H54 (cell line): ENCODE measurements at regions not wholly inside any gene's neighbourhood (a gene's known extent, or its start where the extent isn't known, plus 50 kb on each side); places are given as distances from the start of the nearest gene placed in this dataset.

Source experiments
- DNase-seq: peaks from one replicate; pipeline ENCODE4 v3.0.0; 2011; ENCODE audit warnings: low spot score, mixed read lengths; ENCODE audit not compliant: insufficient read length
- FAIRE-seq: peaks from 3 replicates; lab custom pipeline; 2011; peaks lifted over from hg19 to GRCh38; lab: Jason Lieb, UNC
- POLR2A ChIP-seq: IDR thresholded peaks from 2 replicates; pipeline ENCODE4 v1.6.1; 2011; ENCODE audit warnings: low read depth, mild to moderate bottlenecking, low read length

DNA sequence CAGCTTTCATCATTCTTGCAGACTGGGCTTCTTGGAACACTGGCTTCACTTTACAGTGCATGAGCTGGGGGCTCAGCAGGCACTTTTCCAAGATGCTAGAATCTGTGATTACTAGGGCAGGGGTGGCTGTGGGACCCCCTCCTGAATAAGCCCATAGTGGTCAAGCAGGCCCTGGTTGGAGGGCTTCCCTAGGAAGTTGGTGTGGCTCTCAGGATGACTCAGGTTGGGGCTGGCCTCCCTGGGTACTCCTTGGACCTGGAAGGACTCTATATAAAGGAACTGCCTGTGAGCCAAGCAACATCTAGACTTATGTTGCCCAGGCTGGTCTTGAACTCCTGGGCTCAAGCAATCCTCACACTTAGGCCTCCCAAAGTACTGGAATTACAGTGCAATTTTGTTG lies 88.3 kb upstream of the HELT start:
- no peak for DNase-seq
- no peak for FAIRE-seq
- no peak for TF ChIP-seq POLR2A

DNA sequence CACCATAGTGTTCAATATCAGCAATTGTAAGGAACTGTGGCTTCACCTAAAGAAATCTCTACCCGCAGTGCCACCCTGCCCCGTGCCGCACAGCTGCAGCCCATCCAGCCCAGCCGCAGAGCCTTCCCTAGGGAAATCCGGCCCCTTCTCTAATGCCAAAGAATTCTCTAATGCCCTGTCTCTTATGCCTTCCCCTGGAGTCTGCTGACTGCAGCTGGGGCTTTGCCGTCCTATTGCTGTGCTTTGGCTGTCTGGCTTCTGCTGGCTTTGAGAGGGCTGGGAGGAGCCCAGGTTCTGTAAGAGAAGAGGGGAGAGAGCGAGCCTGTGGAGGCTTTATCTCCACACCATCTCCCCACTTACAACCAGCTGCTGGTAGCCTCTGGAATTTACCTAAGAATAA lies 85.9 kb upstream of the HELT start:
- no peak for FAIRE-seq
- no peak for DNase-seq
- no peak for TF ChIP-seq POLR2A

DNA sequence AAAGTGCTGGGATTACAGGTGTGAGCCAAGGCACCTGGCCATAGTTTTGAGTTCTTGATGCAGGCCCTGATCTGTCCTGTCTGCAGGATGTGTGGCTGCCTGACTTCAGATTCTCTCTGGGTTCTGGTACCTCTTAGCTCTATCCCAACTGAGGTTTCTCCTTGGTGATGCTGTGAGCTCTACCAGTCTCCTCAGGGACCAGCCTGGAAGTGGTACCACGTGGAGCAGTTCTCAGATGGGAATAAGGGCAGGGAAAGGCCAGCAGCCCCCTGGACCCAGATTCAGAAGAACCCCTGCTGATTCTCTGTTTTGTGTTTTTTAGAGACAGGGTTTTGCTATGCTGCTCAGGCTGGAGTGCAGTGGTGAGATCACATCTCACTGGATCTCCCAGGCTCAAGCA lies 85.0 kb upstream of the HELT start:
- no peak for TF ChIP-seq POLR2A
- FAIRE-seq (no peak), DNase-seq (no peak)

DNA sequence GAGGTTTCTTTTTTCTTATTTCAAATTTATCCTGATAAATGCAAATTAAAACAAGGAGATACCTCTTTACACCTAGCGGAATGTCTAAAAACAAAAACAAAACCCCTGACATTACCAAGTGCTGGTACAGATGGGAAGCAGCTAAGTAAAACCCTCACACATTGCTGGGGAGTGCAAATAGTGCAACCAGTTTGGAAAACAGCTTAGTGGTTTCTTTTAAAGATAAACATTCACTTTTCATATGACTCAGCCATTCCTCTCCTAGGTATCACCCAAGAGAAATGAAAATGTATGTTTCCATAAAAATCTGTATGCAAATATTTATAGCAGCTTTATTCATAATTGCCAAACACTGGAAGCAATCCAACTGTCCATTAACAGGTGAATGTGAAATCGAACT lies 84.1 kb upstream of the HELT start:
- FAIRE-seq: no peak
- no peak for TF ChIP-seq POLR2A
- no peak for DNase-seq

DNA sequence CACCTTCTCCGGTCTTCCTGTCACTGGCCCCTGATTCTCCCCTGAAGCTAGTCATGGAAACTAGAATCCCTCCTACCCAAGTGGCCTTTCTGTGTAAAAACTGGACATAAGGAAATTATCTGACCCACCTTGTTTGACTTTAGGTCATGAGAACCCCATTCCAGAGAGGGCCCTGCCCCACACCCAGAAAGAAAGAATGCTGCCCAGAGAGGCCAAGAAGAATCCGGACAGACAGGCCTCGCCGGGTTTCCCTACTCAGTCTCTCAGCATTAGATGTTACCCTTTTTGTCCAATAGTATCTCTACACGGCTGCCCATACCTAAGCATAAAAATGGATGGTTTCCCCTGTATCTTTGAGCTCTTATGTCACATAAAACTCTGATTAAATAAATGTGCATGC lies 83.3 kb upstream of the HELT start:
- TF ChIP-seq POLR2A: no peak
- no peak for DNase-seq
- no peak for FAIRE-seq

DNA sequence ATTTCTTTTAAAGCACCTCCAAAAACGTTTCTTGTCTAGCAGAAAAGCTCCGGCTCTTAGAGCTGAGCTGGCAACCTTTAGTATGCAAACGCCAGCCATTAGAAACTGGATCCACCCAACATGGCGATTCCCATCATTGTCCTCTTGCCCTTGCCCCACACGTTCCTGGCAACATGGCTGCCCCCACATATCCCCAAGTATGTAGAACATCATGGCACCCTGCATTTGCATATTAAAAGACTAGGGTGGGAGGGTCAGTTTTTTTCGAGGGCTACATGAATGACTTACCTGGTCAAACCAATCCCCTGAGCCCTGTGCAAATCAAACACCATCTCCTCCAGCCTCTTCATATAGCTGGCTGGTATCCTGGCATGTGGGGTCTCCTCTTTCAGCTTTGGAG lies 82.2 kb upstream of the HELT start:
- no peak for TF ChIP-seq POLR2A
- FAIRE-seq (no peak), DNase-seq (no peak)

DNA sequence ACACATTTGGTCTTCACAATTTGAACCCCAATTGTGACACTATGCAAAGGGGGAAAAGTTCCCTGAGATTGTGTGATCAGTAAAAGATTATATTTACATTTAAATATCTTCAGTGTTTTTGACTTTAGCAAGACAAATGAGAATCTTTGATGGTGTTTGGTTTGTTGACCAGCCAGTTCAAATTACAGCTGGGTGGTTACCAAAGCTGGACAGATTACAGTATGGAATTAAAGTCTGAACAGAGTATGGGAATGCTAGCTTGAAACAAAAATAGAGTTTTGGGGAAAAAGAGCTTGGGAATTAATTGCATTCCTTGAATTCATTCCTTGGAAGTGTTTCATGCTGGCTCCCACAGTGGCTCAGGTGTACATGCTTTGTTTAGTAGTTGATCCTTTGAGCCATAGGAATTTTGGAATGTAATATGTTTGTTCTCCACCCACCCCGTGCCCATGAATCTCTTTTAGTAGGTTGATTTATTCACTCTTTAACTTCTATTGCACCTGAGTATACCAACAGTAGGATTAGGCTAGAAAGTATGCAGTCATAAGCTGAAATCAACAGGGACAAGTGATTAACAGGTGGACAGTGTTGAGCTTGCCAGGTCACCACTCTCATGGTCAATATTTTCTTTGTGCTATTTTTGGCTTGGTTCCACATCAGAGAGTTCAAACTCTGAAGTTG lies 81.1 kb upstream of the HELT start:
- no peak for TF ChIP-seq POLR2A
- DNase-seq (no peak), FAIRE-seq (no peak)

DNA sequence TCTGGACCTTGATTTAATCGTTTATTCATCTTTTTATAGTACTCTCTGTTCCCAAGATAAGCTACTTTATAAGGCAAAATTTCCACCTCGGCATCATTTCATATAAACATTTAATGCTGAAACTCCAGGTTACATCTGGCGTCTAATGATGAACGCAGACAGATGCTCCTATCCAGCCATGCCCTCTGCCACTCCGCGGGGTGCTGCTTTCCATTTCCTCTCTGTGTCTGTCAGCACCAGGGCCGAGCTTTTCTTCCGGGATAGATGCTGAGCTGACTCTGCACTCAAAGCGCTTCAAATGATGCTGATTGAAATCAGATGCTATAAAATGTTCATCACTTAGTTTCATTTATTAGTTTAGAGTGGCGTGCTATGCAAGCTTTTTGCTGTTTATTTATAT lies 80.5 kb upstream of the HELT start:
- TF ChIP-seq POLR2A: no peak
- FAIRE-seq (no peak), DNase-seq (no peak)

DNA sequence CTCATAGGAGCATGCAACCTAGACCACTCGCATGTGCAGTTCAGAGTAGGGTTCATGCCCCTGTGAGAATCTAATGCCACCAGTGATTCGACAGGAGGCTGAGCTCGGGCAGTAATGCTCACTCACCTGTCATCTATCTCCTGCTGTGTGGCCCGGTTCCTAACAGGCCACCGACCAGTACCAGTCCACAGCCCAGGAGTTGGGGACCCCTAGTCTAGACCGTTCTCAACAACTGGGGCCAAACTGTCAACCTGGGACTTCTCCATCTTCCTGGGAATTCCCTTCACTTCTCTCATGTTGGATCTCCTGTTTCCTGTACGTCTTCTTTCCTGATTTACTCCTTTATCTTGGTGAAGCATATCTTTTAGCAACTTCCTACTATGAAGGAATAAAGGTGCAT lies 79.4 kb upstream of the HELT start:
- DNase-seq: no peak
- TF ChIP-seq POLR2A: no peak
- no peak for FAIRE-seq

DNA sequence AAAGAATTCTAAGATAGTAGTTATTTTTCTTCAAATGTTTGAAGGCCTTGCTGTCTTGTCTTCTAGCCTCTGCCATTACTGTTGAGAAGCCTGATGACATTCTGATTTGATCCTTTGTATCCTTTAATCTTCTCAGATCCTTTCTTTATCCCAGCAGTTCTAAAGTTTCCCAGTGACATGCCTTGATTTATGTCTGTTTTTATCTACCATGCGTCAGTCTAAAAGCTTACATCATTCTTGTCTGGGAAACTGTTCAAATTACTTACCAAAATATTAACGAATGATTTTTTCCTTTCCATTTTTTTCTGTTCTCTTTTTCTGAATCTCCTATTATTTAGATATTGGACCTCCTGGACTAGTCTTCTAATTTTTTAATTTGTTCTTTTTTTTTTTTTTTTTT lies 78.3 kb upstream of the HELT start:
- DNase-seq: no peak
- no peak for TF ChIP-seq POLR2A
- no peak for FAIRE-seq

DNA sequence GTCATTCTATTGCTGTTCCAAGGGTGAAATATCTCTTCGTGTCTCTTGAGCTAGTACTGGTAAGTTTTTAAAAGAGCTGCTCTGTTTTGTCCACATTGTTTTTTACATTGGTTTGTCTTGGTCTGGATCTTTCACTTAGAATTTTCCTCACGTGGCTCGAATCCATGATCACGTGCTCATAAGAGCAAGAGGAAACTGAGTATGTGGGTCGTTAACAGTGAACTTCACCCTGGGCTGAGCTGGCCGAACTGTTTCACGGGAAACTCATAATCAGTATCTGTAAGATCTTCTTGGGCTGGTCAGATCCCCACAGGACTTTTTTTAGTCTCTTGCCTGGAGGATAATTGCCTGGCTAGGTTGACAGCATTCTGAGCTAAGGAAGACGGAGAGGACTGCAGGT lies 77.8 kb upstream of the HELT start:
- DNase-seq (no peak), FAIRE-seq (no peak)
- TF ChIP-seq POLR2A: no peak

DNA sequence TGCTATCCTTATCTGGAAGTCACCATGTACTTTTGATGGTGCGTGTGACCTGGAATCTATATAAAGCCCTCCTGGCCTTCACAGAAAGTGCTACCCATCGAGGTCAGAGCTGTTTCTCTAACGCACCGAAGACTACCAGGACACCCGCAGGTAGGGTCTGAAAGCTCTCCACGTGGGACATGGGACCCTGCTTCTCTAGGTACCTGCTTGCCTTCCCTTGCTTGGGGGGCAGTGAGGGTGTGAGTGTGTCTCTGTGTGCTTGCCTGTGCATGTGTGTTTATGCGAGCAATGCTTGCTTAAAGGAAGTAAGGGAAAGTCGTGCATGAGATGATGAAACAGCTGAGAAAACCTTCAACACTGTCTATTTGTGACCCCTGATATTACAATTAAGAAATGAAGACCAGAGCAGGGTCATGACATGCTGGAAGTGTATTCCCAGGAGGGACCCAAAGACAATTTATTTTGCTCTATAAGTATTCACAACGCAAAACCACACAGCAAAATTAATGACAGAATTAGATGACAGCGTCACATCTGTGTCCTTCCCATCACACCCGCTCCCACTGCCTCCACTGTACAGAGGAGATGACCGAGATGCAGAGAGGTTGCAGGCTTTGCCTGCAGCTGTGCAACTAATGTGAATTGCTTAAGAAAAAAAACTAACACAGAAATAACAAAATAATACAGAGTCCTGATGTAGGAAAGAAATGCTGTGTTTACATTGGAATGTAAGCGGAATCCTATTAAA lies 76.4 kb upstream of the HELT start:
- no peak for TF ChIP-seq POLR2A
- FAIRE-seq: no peak
- DNase-seq: no peak

DNA sequence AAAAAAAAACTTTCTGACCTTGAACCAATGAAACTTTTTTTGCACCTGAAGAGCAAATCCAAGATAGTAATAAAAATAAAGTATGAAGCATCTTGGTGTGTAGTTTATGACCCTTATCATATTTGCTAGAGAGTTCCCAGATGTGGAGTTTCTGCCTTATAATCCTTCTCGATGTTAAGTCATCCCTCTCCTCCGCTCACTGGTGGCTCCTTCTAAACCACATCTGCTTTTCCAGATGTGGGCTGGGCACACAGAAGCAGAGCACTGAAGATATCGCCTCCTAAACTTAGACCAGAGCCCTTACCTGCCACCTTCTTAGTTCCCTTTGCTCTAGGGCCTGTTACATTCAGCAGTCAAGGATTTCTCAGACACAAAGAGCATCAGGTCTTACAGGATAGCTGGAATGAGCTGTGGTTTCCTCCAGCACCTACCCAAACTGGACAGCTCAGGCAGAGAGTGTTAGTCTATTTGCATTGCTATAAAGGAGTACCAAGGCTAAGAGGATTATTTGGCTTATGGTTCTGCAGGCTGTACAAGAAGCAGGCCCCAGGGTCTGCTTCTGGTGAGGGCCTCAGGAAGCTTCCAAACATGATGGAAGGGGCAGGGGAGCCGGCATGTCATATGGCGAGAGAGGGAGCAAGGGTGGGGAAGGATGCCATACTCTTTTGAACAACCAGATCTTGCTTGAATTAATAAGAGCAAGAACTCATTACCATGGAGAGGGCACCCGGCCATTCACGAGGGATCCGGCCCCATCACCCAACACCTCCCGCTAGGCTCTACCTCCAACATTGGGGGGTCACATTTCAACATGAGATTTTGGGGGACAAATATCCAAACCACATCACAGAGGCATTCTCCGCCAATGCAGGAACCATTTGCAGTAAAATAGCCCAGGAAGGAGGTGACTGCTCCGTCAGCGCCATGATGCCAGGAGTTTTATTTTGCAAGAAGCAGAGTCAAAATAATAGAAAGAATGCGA lies 75.6 kb upstream of the HELT start:
- FAIRE-seq (no peak), DNase-seq (no peak)
- no peak for TF ChIP-seq POLR2A

DNA sequence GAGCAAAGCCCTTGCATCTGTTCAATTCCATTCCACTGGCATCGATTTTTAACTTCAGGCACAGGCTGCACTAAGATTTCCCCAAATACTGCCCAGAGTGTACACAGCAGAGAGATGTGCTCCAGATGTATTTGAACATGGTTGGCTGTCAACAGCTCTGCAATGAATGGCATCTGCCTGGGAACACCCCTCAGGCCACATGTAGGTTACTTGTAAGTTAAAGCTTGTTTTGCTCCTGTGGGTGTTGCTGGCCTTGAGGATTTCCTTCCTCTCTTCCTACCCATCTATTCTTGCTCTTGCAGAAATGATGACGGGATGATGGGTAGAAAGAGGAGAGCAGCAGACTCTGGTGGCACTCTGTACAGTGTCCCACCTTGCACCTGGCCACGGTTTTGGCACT lies 69.3 kb upstream of the HELT start:
- DNase-seq: no peak
- no peak for TF ChIP-seq POLR2A
- no peak for FAIRE-seq
